ENCODE measurements at regions not wholly inside any gene's neighbourhood (a gene's known extent, or its start where the extent isn't known, plus 50 kb on each side); places are given as distances from the start of the nearest gene placed in this dataset.

- DNase-seq (ENCODE audit: low spot score) (no peak), ATAC-seq (no peak), FAIRE-seq (no peak)
- H3K27me3 ChIP-seq (ENCODE audit: control insufficient read depth in 1 of 2, insufficient read depth in 2 of 2, low read length in 2 of 2): no peaks in the 10 kb centered on the region; a peak in 1 of 5 replicates
- ChIA-PET POLR2A (no interaction called here), CTCF (ENCODE audit: low intra/inter-chr PET ratio, low total read pairs) (no interaction called here)
- H3K4me3 ChIP-seq (replicated peaks in 1 of 3; ENCODE audit: insufficient read depth in 1 of 3, low read depth in 2 of 3, low read length in 3 of 3): no peak overlapping the region
- no peaks in the 10 kb centered on the region for H3K36me3 ChIP-seq (replicated peaks in 1 of 2; ENCODE audit: control insufficient read depth in 1 of 2, insufficient read depth in 2 of 2, low read length in 2 of 2)
- H3K27ac ChIP-seq (ENCODE audit: extremely low read length, insufficient read depth, low read length): no peak overlapping the region
- no peak overlapping the region for H2AFZ ChIP-seq (ENCODE audit: low read length)
- 16% methylated on average over 4 of the region's 4 CpGs for WGBS (ENCODE audit: low lambda C conversion rate)
- intact Hi-C loops (cut with micrococcal nuclease; ENCODE audit: unreplicated experiment): no loop called here
- H3K9ac ChIP-seq (ENCODE audit: insufficient read depth, low read depth, low read length): no peak overlapping the region
- H4K20me1 ChIP-seq (ENCODE audit: insufficient read depth, low read length): no peaks in the 10 kb centered on the region
- no peaks in the 10 kb centered on the region for H3K79me2 ChIP-seq (ENCODE audit: insufficient read depth, low read length)
- in situ Hi-C loops (cut with HindIII; ENCODE audit: extremely low pct_ligation_motif_present, low pct_unique_long_range_greater_than_20kb): no loop called here
- H3K4me1 ChIP-seq (ENCODE audit: insufficient read depth, low read length): no peaks in the 10 kb centered on the region
- no peaks in the 10 kb centered on the region for H3K9me3 ChIP-seq (ENCODE audit: low read length)
- H3K4me2 ChIP-seq (ENCODE audit: low read depth, low read length): no peak overlapping the region
- no TSS peak for BruUV-seq (replicated peaks)
- TF ChIP-seq AGO2 (optimal IDR thresholded peaks at IDR 0.05; ENCODE audit: low read depth, low read length): no peak
- TF ChIP-seq ZNF136 (CRISPR knock-in tag; IDR thresholded peaks at IDR 0.05; ENCODE audit: low read depth): no peak
- no peak for TF ChIP-seq THAP8 (CRISPR knock-in tag; IDR thresholded peaks at IDR 0.05; ENCODE audit: borderline replicate concordance)
- TF ChIP-seq ELF1 (CRISPR knock-in tag; IDR thresholded peaks at IDR 0.05): no peak
- no peak for TF ChIP-seq ONECUT2 (CRISPR knock-in tag; IDR thresholded peaks at IDR 0.05)
- TF ChIP-seq SP1 (IDR thresholded peaks at IDR 0.05): no peak
- TF ChIP-seq SP1 (CRISPR knock-in tag; IDR thresholded peaks at IDR 0.05): no peak
- TF ChIP-seq ZNF362 (CRISPR knock-in tag; IDR thresholded peaks at IDR 0.05; ENCODE audit: borderline replicate concordance): no peak
- no peak for TF ChIP-seq ZBTB39 (CRISPR knock-in tag; IDR thresholded peaks at IDR 0.05)
- TF ChIP-seq PLSCR1 (CRISPR knock-in tag; IDR thresholded peaks at IDR 0.05; ENCODE audit: borderline replicate concordance): no peak
- TF ChIP-seq ZNF280B (CRISPR knock-in tag; IDR thresholded peaks at IDR 0.05; ENCODE audit: borderline replicate concordance): no peak
- no peak for TF ChIP-seq PRDM15 (CRISPR knock-in tag; IDR thresholded peaks at IDR 0.05)
These were observed 298.4 kb downstream of the NUAK1 start for GRCh38 chr12:105840384-105840783.
